ENCODE measurements at regions not wholly inside any gene's neighbourhood (a gene's known extent, or its start where the extent isn't known, plus 50 kb on each side); places are given as distances from the start of the nearest gene placed in this dataset.

DNA sequence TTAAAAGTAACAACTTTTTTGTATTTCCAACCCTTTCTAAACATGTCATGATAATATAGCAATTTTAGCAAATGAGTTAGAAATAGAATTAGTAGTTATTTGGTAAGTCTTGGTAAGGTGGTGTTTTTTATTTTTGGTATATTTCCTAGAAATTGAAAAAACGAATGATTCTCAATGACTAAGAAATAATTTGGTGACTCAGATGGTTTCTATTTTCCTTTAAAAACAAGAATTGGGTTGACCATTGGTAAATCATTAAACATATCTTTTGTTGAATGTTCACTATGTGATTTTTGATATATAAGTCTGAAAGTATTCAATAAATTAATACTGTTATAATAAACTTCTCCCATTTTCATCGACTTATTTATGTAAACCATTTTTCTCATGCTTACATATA, 206.2 kb upstream of the BANK1 start:
- Mint-ChIP-seq H3K36me3 (ENCODE audit: insufficient read depth, unreplicated experiment) (no peaks in the 10 kb centered on the region), H3K9me3 (ENCODE audit: unreplicated experiment) (peaks cover 12% of the 10 kb centered on the region), H3K4me1 (ENCODE audit: low read depth, unreplicated experiment) (no peaks in the 10 kb centered on the region), H3K27me3 (ENCODE audit: insufficient read depth, unreplicated experiment) (no peaks in the 10 kb centered on the region), H3K27ac (ENCODE audit: unreplicated experiment) (no peak overlapping the region), H3K4me3 (ENCODE audit: unreplicated experiment) (no peak overlapping the region)
- no TSS peak for BruUV-seq (replicated peaks)
- DNase-seq, result no peak
- H3K4me3 ChIP-seq (ENCODE audit: low read depth, low read length), result no peak overlapping the region
- H3K4me1 ChIP-seq, result no peaks in the 10 kb centered on the region
- TF ChIP-seq, protein P1, sequence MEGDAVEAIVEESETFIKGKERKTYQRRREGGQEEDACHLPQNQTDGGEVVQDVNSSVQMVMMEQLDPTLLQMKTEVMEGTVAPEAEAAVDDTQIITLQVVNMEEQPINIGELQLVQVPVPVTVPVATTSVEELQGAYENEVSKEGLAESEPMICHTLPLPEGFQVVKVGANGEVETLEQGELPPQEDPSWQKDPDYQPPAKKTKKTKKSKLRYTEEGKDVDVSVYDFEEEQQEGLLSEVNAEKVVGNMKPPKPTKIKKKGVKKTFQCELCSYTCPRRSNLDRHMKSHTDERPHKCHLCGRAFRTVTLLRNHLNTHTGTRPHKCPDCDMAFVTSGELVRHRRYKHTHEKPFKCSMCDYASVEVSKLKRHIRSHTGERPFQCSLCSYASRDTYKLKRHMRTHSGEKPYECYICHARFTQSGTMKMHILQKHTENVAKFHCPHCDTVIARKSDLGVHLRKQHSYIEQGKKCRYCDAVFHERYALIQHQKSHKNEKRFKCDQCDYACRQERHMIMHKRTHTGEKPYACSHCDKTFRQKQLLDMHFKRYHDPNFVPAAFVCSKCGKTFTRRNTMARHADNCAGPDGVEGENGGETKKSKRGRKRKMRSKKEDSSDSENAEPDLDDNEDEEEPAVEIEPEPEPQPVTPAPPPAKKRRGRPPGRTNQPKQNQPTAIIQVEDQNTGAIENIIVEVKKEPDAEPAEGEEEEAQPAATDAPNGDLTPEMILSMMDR (IDR thresholded peaks at IDR 0.05; ENCODE audit: insufficient read depth in 1 of 2, low read depth in 1 of 2, low read length in 1 of 2, severe bottlenecking in 1 of 2, unreplicated experiment in 1 of 2), result no peak
- no peaks in the 10 kb centered on the region for H3K27me3 ChIP-seq (replicated peaks; ENCODE audit: control insufficient read depth, insufficient read depth, low read length)
- CTCF ChIA-PET, result no interaction called here
- no peaks in the 10 kb centered on the region for H3K36me3 ChIP-seq (ENCODE audit: control insufficient read depth, insufficient read depth, low read length)
- POLR2A ChIA-PET, result no interaction called here
- no peaks in the 10 kb centered on the region for H3K9me3 ChIP-seq
- intact Hi-C loops (cut with micrococcal nuclease; ENCODE audit: unreplicated experiment), result no loop called here

- Histone ChIP-seq H3K36me3 (ENCODE audit: control insufficient read depth, insufficient read depth, low read length) (no peaks in the 10 kb centered on the region), H3K4me1 (no peaks in the 10 kb centered on the region), H3K27me3 (replicated peaks; ENCODE audit: control insufficient read depth, insufficient read depth, low read length) (no peaks in the 10 kb centered on the region), H3K9me3 (peaks cover 8% of the 10 kb centered on the region), H3K4me3 (ENCODE audit: low read depth, low read length) (no peak overlapping the region)
- peaks cover 17% of the 10 kb centered on the region for H3K9me3 Mint-ChIP-seq (ENCODE audit: unreplicated experiment)
- no peak overlapping the region for H3K27ac Mint-ChIP-seq (ENCODE audit: unreplicated experiment)
- no TSS peak for BruUV-seq (replicated peaks)
- TF ChIP-seq, protein P1 (IDR thresholded peaks at IDR 0.05; ENCODE audit: insufficient read depth in 1 of 2, low read depth in 1 of 2, low read length in 1 of 2, severe bottlenecking in 1 of 2, unreplicated experiment in 1 of 2), result no peak
- intact Hi-C loops (cut with micrococcal nuclease; ENCODE audit: unreplicated experiment), result no loop called here
- H3K4me1 Mint-ChIP-seq (ENCODE audit: low read depth, unreplicated experiment), result no peaks in the 10 kb centered on the region
- no peaks in the 10 kb centered on the region for H3K36me3 Mint-ChIP-seq (ENCODE audit: insufficient read depth, unreplicated experiment)
- no peak for DNase-seq
- ChIA-PET POLR2A (no interaction called here), CTCF (no interaction called here)
- H3K4me3 Mint-ChIP-seq (ENCODE audit: unreplicated experiment), result no peak overlapping the region
- no peaks in the 10 kb centered on the region for H3K27me3 Mint-ChIP-seq (ENCODE audit: insufficient read depth, unreplicated experiment)
Measured at GRCh38 chr4:101563126-101563525, 215.8 kb upstream of the PPP3CA start.

DNA sequence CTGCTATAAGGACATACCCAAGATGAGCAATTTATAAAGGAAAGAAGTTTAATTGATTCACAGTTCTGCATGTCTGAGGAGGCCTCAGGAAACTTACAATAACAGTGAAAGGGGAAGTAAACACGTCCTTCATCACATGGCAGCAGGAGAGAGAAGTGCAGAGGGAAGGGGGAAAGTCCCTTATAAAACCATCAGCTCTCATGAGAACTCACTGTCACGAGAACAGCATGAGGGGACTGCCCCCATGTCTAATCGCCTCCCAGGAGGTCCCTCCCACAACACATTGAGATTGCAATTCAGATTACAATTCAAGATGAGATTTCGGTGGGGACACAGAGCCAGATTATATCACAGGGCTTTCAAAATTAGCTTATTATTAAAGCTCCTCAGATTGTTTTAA, 209.5 kb upstream of the PPP3CA start:
- Histone ChIP-seq H3K36me3 (ENCODE audit: control insufficient read depth, insufficient read depth, low read length) (no peaks in the 10 kb centered on the region), H3K9me3 (peaks cover 8% of the 10 kb centered on the region; the same call in 1 of the 2 replicates), H3K4me3 (ENCODE audit: low read depth, low read length) (no peak overlapping the region), H3K4me1 (no peaks in the 10 kb centered on the region), H3K27me3 (replicated peaks; ENCODE audit: control insufficient read depth, insufficient read depth, low read length) (no peaks in the 10 kb centered on the region)
- H3K9me3 Mint-ChIP-seq (ENCODE audit: unreplicated experiment), result no peaks in the 10 kb centered on the region
- no peak overlapping the region for H3K4me3 Mint-ChIP-seq (ENCODE audit: unreplicated experiment)
- no peaks in the 10 kb centered on the region for H3K36me3 Mint-ChIP-seq (ENCODE audit: insufficient read depth, unreplicated experiment)
- intact Hi-C loops (cut with micrococcal nuclease; ENCODE audit: unreplicated experiment), result no loop called here
- DNase-seq, result no peak
- TF ChIP-seq, protein P1 (IDR thresholded peaks at IDR 0.05; ENCODE audit: insufficient read depth in 1 of 2, low read depth in 1 of 2, low read length in 1 of 2, severe bottlenecking in 1 of 2, unreplicated experiment in 1 of 2), result no peak
- ChIA-PET POLR2A (no interaction called here), CTCF (no interaction called here)
- H3K27ac Mint-ChIP-seq (ENCODE audit: unreplicated experiment), result no peak overlapping the region
- no TSS peak for BruUV-seq (replicated peaks)
- no peaks in the 10 kb centered on the region for H3K27me3 Mint-ChIP-seq (ENCODE audit: insufficient read depth, unreplicated experiment)
- no peaks in the 10 kb centered on the region for H3K4me1 Mint-ChIP-seq (ENCODE audit: low read depth, unreplicated experiment)
